IPS-11a (cell line): ENCODE measurements at regions not wholly inside any gene's neighbourhood (a gene's known extent, or its start where the extent isn't known, plus 50 kb on each side); places are given as distances from the start of the nearest gene placed in this dataset.

Source experiments
- H3K4me3 ChIP-seq: one replicate; pipeline ENCODE4 v1.5.1; 2013; ENCODE audit warnings: low read depth, low read length, control low read depth

- H3K4me3 ChIP-seq = no peak overlapping the region
Observed at GRCh38 chr12:125417446-125417845, 352.2 kb downstream of the AACS start.

- no peak overlapping the region for H3K4me3 ChIP-seq
Observed at GRCh38 chr12:125418902-125419564, 353.8 kb downstream of the AACS start.

- no peak overlapping the region for H3K4me3 ChIP-seq
Observed at GRCh38 chr12:125424909-125425308, 359.7 kb downstream of the AACS start.

GRCh38 chr12:125431516-125431915 lies 366.3 kb downstream of the AACS start:
- H3K4me3 ChIP-seq = no peak overlapping the region

- H3K4me3 ChIP-seq = no peak overlapping the region
Observed at GRCh38 chr12:125434131-125434530, 368.9 kb downstream of the AACS start.

- H3K4me3 ChIP-seq = no peak overlapping the region
Observed at GRCh38 chr12:125434936-125435443, 369.8 kb downstream of the AACS start.

- H3K4me3 ChIP-seq = no peak overlapping the region
Observed at GRCh38 chr12:125435871-125436270, 370.6 kb downstream of the AACS start.

- no peak overlapping the region for H3K4me3 ChIP-seq
Observed at GRCh38 chr12:125436686-125437085, 371.5 kb downstream of the AACS start.

- H3K4me3 ChIP-seq = no peak overlapping the region
Observed at GRCh38 chr12:125440399-125440798, 375.2 kb downstream of the AACS start.

GRCh38 chr12:125443341-125443740 lies 378.1 kb downstream of the AACS start:
- no peak overlapping the region for H3K4me3 ChIP-seq

GRCh38 chr12:125451408-125451807 lies 386.2 kb downstream of the AACS start:
- H3K4me3 ChIP-seq = no peak overlapping the region

- no peak overlapping the region for H3K4me3 ChIP-seq
Observed at GRCh38 chr12:125453751-125454150, 388.5 kb downstream of the AACS start.

GRCh38 chr12:125454291-125454690 lies 389.1 kb downstream of the AACS start:
- H3K4me3 ChIP-seq = no peak overlapping the region

- H3K4me3 ChIP-seq = no peak overlapping the region
Observed at GRCh38 chr12:125454786-125455480, 389.7 kb downstream of the AACS start.

GRCh38 chr12:125455556-125455955 lies 390.3 kb downstream of the AACS start:
- no peak overlapping the region for H3K4me3 ChIP-seq

GRCh38 chr12:125458552-125459268 lies 393.5 kb downstream of the AACS start:
- no peak overlapping the region for H3K4me3 ChIP-seq

- H3K4me3 ChIP-seq = no peak overlapping the region
Observed at GRCh38 chr12:125461831-125462230, 396.6 kb downstream of the AACS start.

GRCh38 chr12:125463386-125463785 lies 398.2 kb downstream of the AACS start:
- H3K4me3 ChIP-seq = no peak overlapping the region

GRCh38 chr12:125467363-125467762 lies 402.1 kb downstream of the AACS start:
- H3K4me3 ChIP-seq = no peak overlapping the region

- H3K4me3 ChIP-seq = no peak overlapping the region
Observed at GRCh38 chr12:125469683-125470082, 404.4 kb downstream of the AACS start.

GRCh38 chr12:125470838-125471783 lies 405.9 kb downstream of the AACS start:
- no peak overlapping the region for H3K4me3 ChIP-seq
